NCI-H82 treated with DMSO at 0.1 percent for 48 hours (cell line): ENCODE measurements at regions not wholly inside any gene's neighbourhood (a gene's known extent, or its start where the extent isn't known, plus 50 kb on each side); places are given as distances from the start of the nearest gene placed in this dataset.
"Not testable (repeated sequence)": the region's sequence is repeated elsewhere in the genome, so short reads cannot be mapped to it uniquely, and the experiment has no call there.

Experiments used
- DNase-seq: peaks from one replicate; lab custom pipeline; 2025; ENCODE audit not compliant: unreplicated experiment; lab: John Stamatoyannopoulos, UW

DNA sequence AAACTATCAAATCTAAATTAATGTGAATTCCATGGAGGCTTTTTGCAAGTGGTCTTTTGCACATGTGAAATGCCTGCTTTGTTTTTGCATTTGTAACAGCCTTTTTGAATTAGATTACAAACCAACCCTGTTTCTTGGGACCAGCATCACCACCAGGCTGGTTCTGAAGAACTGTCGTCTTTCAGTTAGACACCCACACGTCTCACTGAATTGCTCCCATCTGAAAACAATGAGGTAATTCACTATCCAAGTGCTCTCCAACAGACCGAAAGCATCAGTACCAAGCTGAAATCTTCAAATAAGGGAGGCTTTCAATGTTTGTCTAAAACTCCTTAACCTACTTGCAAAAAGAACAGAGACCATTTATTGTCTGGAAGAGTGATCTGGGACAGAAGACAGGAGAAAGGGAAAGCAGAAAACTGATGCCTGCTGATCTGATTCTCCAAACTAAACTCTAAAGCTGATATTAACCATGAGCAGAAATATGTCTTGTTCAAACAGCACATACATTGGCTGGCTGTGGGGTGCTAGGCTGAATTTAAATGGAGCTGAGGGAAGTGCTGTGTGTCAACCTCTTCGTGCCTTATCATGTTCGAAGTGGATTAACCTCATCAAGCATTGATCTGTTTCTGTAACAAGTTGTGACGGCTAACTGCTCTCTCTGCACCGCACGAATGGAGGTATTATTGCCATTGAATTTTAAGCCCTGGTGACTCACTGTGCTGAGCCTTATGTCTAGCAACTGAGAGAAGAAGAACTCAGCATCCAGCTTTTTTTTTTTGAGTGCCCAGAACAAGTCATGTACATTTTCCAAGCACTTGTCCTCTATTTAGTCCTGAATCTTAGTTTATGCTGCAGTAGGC is 213.7 kb upstream of the P2RY1 start:
- peak; percentile 85 for DNase-seq

DNA sequence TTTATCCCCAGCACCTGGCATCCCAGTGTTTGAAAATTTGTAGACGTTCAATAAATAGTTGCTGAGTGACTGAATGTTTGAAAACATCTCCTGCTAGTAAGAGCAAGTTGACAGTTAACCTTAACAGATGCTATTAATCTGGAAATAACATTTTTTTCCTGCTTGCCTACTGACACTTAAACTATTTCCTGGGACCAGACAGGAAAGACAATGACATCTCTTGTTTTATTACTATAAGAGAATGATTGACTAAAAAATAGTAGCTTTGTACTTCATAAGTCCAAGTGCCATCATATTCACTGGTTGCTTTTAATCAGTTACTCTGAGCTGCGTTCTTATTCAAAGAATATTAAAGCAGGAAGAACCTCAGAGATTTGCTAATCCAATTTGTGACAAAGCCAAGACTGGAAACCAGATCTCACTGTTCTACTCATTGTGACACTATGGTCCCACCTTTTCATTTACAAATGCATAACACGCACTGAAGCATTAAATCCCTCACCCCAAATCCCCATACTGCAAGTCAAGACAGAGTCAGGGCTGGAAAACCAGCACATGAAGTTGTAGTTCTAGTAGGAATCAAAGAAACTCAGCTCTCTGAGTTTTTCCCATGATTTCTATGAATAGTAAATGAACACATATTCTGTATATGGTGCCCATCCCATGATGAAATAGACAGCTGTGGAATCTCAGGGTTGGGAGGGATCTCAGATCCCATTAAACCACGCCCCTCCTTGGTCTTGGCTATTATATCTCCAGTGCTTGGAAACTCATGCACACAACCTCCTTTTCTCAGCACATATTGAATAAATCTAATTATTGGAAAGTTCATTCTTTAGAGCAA is 212.7 kb upstream of the P2RY1 start:
- peak; percentile 78 for DNase-seq

DNA sequence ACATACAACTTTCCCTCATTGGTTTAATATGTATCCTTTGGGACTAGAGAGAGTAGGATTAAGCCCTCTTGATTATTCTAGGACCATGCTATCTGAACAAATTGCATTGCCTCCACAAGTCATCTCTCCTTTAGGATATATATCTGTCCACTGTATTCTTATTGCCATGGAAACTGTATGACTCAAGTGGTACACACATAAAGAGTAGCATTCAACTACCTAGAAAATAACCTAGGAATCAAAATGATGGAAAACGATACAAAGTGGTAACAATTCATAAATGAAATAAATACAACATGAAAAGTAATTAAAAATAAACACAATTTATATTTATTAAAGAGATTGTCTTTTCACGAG is 212.1 kb upstream of the P2RY1 start:
- no peak for DNase-seq

DNA sequence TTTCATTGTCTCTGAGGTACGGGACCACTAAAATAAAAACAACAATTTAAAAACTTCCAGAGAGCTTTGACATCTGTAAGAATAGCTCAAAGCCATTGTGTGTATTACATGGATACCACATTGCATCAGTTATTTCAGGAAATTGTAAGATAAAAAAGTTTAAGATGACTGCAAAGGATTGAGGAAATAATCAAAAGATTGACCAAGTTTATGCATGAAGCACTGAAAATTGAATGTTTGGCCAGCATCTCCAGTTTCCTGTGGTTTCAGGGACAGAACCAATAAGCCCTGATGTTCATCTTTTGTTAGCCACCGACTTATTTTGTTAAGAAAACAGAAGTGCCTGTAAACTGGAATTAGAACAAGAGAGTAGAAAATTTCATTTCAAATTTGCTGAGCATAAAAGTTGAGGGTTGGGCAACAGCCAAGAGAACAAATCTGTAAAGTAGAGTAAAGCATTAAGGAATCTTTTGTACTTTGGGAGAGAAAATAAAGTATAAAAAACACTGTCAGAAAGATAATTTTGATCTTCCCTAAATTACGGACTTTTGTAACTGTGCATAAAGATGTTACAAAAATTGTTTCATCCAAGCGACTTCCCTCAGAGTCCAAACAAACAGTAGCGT is 211.5 kb upstream of the P2RY1 start:
- no peak for DNase-seq

DNA sequence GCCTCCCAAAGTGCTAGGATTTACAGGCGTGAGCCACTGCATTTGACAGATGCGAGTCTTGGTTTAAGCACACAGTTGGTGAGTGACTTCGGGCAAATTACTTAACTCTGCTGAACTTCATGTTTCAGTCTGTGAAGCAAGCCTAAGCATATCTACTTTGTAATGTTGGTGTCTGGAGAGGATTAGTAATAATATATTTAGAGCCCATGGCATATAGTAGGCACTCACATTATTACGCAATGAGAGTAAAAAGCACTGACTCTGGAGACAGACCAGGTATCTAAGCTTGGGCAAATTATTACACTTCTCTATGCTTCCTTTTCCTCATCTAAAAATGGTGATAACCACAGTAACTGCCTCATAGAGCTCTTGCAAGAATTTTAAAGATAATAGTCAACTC is 208.7 kb upstream of the P2RY1 start:
- DNase-seq: no peak

- no peak for DNase-seq
These were observed 206.4 kb upstream of the P2RY1 start for GRCh38 chr3:152628496-152628895.

DNA sequence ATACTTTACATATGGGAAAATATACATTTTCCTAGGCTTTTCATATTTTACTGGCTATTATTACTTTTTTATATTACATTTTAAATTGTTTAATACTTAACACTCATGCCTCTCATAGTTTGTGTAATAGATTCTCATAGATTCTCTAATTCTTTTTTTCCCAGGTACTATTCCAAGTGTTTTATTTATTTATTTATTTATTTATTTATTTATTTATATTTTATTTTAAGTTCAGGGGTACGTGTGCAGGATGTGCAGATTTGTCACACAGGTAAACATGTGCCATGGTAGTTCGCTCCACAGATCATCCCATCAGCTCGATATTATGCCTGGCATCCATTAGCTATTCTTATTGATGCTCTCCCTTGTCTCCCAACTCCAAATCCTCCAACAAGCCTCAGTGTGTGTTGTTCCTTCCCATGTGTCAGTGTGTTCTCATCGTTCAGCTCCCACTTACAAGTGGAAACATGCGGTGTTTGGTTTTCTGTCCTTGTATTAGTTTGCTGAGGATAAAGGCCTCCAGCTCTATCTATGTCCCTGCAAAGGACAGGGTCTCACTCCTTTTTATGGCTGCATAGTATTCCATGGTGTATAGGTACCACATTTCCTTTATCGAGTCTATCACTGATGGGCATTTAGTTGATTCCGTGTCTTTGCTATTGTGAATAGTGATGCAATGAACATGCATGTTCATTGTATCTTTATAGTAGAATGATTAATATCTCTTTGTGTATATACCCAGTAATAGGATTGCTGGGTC is 205.4 kb upstream of the P2RY1 start:
- DNase-seq: no peak

DNA sequence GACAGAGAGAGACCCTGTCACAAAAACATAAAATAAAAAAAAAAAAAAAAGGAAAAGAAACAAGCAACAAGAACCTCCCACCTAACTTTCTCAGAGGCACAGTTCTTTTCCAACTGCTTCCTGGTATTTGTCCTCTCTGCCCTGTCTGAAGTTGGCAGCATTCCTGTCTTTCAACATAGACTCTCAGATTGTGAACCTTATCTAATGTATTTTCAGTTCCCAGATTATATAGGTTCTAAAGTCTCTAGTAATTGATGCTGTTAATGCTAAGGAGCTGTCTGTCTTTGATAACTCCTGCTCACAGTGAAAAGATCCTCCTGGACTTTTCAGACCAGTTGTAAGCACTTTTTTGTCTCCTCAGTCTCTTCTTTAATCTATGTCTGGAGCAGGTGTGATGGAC is 199.5 kb upstream of the P2RY1 start:
- no peak for DNase-seq

GRCh38 chr3:152636651-152637050 is 198.3 kb upstream of the P2RY1 start:
- no peak for DNase-seq

DNA sequence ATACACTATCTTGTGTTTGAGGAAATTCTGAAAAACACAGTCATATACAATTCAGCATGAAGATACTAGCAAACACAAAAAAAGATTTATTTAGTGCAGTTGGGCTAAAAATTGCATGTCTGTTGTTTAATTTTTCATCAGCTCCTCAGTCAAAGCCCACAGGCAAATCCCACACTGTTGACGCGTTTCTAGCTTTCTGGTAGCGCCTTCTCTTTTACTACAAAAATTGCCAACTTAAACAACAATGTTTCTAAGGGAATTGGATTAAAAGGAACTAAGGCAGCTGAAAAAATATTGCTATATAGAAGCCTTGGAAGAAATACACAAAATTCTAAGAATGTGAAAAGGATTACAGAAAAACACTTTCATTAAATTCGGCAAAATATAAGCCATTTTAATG is 196.7 kb upstream of the P2RY1 start:
- no peak for DNase-seq

DNA sequence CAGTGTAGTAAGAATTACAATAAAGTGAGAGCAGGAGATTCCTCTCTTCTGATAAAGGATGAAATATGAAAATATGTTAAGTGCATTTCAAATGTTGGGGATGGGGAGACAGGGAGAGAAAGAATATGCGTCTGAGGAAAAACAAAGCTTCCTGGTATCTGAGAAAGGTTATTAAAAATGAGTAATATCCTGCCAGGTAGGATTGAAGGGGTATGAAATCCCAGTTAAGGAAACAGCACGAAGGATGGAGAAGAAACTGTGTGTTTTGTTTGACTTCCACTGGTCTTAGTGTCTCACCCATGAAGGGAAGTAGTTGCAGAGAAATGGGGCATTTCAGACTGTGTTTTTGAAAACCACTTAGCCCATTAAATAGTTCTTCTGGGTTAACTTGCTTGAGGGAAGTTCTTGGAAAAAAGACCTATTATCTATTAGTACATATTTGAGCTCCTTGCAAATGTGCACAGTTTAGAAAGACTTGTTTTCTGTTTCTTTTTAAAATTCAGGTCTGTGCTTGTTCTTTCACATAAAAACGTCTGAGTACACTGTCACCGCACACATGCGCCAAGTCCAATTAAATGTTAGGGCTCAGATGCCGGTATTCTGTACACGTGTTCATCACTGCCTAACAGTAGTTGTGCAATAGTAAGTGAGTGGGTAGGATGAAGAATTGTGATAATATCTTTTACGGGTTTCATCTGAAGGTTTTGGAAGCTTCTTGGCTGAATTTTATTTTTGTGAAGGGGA is 196.1 kb upstream of the P2RY1 start:
- DNase-seq: no peak

- DNase-seq: no peak
These were observed 193.7 kb upstream of the P2RY1 start for GRCh38 chr3:152641198-152641597.

- no peak for DNase-seq
These were observed 192.3 kb upstream of the P2RY1 start for GRCh38 chr3:152642658-152643057.

DNA sequence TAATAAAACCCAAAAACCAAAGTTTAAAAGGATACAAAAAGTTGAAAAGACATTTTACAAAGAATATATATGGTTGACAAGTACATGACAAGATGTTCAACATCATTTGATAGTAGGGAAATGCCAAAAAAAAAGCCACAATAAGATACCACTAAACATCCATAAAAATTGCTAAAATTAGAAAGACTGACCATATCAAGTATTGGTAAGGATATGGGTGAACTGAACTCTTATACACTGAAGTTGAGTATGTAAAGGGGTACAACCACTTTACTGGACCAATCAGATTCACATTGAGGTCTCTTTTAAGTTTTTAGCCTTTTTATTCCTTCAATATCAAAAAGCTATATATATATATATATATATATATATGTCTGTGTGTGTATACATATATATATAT is 190.5 kb upstream of the P2RY1 start:
- no peak for DNase-seq

GRCh38 chr3:152646004-152646403 is 188.9 kb upstream of the P2RY1 start:
- DNase-seq: no peak

DNA sequence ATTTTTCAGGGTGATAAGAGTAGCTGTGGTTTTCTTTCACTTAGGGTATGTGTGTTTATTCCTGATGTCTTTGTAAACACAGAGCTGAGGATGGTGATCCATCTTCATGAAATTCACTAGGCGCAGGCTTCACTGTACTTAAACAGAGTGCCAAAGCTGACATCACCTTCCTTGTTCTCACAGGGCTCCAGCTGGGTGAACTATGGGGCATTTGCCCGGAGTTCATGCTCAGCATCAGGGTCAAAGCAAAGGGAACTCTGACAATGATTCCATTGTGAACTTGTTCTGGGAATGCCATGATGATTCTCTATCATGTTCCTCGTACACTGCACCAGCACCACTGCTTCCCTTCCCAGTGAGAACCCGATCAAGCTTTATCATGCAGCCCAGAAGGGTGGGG is 184.8 kb upstream of the P2RY1 start:
- no peak for DNase-seq

DNA sequence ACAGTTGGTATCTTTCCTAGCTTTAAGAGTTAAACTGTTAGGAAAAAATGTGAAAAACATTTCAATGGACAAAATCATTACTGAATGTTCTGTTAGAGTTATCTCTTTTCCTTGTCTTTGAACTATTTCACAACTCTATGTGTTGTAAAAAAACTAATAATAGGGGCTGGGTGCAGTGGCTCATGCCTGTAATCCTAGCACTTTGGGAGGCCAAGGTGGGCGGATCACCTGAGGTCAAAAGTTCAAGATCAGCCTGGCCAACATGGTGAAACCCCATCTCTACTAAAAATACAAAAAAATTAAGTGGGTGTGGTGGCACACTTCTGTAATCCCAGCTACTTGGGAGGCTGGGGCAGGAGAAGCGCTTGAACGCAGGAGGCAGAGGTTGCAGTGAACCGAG is 184.0 kb upstream of the P2RY1 start:
- DNase-seq: not testable (repeated sequence)

DNA sequence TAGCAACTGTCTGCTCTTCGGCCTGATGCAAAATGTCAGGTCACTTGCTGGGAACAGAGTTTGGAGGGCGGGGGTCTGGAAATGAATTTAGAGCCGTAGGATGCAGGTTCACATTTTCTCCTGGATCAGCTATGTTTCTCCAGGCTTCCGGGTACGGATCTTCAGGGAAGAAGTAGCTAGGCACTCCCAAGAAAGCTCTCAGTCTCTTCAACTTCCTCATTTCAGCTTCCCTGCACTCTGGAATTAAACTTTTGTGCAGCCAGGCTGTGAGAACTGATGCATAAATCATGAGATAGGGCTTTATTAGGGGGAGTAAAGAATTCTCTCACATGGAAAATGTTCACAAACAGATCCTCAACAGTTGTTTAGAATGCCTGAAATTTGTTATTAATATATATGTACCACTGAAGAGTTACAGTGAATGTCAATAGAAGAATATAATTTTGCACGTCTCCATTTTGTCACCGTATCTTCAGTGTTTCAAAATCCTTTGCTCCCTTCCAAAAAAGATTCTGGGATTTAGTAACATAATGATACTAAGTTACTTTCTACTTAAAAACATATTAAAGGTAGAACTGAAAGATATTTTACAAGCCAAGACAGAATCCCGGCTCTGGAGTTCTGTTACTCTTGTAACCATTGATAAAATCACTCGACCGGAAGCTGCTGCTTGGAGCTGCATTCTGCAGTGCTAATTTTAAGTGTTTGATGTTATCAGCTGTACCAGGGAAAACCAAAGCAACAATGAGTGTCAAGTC is 178.5 kb upstream of the P2RY1 start:
- DNase-seq: no peak

GRCh38 chr3:152656972-152657355 is 178.0 kb upstream of the P2RY1 start:
- DNase-seq: no peak
